Thyroid gland (tissue), 4 donors: ENCODE measurements at regions not wholly inside any gene's neighbourhood (a gene's known extent, or its start where the extent isn't known, plus 50 kb on each side); places are given as distances from the start of the nearest gene placed in this dataset.

ENCODE experiments used
- CTCF ChIP-seq, 6 experiments: fragments of 200-600 bp in 3 of 6; fragments of 450-650 bp in 3 of 6; sonication (generic) in 3 of 6; IDR thresholded peaks; one replicate each; pipeline ENCODE4 v1.5.1; 2016 to 2019; ENCODE audit warnings: antibody characterized with exemption in 6 of 6, mild to moderate bottlenecking in 2 of 6, inconsistent platforms in 1 of 6, moderate library complexity in 1 of 6
- POLR2A ChIP-seq, 2 donors: fragments of 450-650 bp; IDR thresholded peaks; one replicate each; pipeline ENCODE4 v1.6.1; 2017; ENCODE audit warnings: antibody characterized with exemption in 2 of 2, mild to moderate bottlenecking in 2 of 2, moderate library complexity in 1 of 2

GRCh38 chr1:63230722-63231121 is 91.6 kb upstream of the FOXD3 start:
- TF ChIP-seq POLR2A (IDR thresholded peaks at IDR 0.05) (no peak), CTCF (IDR thresholded peaks at IDR 0.05) (no peak)
